Choroid plexus epithelial cell (primary cell): ENCODE measurements at regions not wholly inside any gene's neighbourhood (a gene's known extent, or its start where the extent isn't known, plus 50 kb on each side); places are given as distances from the start of the nearest gene placed in this dataset.
"Not testable (repeated sequence)": the region's sequence is repeated elsewhere in the genome, so short reads cannot be mapped to it uniquely, and the experiment has no call there.

Experiments used
- DNase-seq: peaks from one replicate; pipeline ENCODE4 v3.0.0-alpha.2; 2010; ENCODE audit warnings: low read depth
- H3K4me3 ChIP-seq: 2 replicates; pipeline ENCODE4 v1.5.1; 2011; ENCODE audit warnings: low read depth, mild to moderate bottlenecking, control low read depth, low read length, moderate library complexity
- CTCF ChIP-seq: conservative IDR thresholded peaks from 2 replicates; pipeline ENCODE4 v1.5.1; 2011; ENCODE audit warnings: low read depth, mild to moderate bottlenecking, control low read depth, inconsistent platforms, low read length, moderate library complexity

- no peak for TF ChIP-seq CTCF
- H3K4me3 ChIP-seq, result no peak overlapping the region
- DNase-seq, result no peak
These were observed 112.8 kb downstream of the OTOR start for GRCh38 chr20:16860914-16861313.

GRCh38 chr20:16861708-16862107 is 113.5 kb downstream of the OTOR start:
- DNase-seq, result no peak
- TF ChIP-seq CTCF, result no peak
- no peak overlapping the region for H3K4me3 ChIP-seq

GRCh38 chr20:16863303-16863702 is 115.1 kb downstream of the OTOR start:
- DNase-seq, result no peak
- no peak overlapping the region for H3K4me3 ChIP-seq
- no peak for TF ChIP-seq CTCF

GRCh38 chr20:16864069-16864468 is 115.9 kb downstream of the OTOR start:
- no peak for DNase-seq
- no peak overlapping the region for H3K4me3 ChIP-seq
- TF ChIP-seq CTCF, result no peak

- TF ChIP-seq CTCF, result no peak
- no peak overlapping the region for H3K4me3 ChIP-seq
- no peak for DNase-seq
These were observed 116.8 kb downstream of the OTOR start for GRCh38 chr20:16864963-16865362.

GRCh38 chr20:16865406-16865805 is 117.2 kb downstream of the OTOR start:
- DNase-seq, result no peak
- no peak overlapping the region for H3K4me3 ChIP-seq
- TF ChIP-seq CTCF, result no peak

- DNase-seq, H3K4me3 ChIP-seq: not testable (repeated sequence)
These were observed 125.0 kb downstream of the OTOR start for GRCh38 chr20:16873124-16873523.

- DNase-seq, result no peak
- no peak overlapping the region for H3K4me3 ChIP-seq
- no peak for TF ChIP-seq CTCF
These were observed 128.9 kb downstream of the OTOR start for GRCh38 chr20:16877053-16877554.
